ENCODE measurements at regions not wholly inside any gene's neighbourhood (a gene's known extent, or its start where the extent isn't known, plus 50 kb on each side); places are given as distances from the start of the nearest gene placed in this dataset.

DNA sequence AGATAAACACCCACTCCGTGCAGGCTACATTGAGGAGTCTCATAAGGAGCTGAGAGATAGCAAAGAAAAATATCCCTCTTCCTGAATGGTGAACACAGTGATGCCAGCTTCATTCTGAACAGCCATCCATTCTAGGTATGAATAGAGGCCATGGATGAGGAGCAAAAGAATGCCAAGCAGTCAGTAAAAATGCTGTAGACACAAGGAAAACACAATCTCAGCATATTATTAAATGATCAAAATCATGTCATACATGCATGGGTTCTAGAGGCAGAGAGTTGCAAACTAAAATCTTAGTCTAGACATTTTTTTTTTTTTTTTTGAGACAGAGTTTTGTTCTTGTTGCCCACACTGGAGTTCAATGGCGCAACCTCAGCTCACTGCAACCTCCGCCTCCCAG, 313.0 kb downstream of the SOX9 start:
- H3K27ac ChIP-seq (ENCODE audit: low read depth, low read length): no peak overlapping the region
- ChIA-PET CTCF (no interaction called here), POLR2A (no interaction called here)
- no peak overlapping the region for H3K4me3 ChIP-seq (ENCODE audit: low read depth, low read length)
- no peaks in the 10 kb centered on the region; the same call in 1 of the 2 replicates for H3K9me3 ChIP-seq (ENCODE audit: control insufficient read depth, insufficient read depth, low read length)
- no peak for DNase-seq (ENCODE audit: low read depth, low spot score)
- H3K27me3 ChIP-seq (ENCODE audit: control insufficient read depth, insufficient read depth, low read length): no peaks in the 10 kb centered on the region
- TF ChIP-seq, protein P1, sequence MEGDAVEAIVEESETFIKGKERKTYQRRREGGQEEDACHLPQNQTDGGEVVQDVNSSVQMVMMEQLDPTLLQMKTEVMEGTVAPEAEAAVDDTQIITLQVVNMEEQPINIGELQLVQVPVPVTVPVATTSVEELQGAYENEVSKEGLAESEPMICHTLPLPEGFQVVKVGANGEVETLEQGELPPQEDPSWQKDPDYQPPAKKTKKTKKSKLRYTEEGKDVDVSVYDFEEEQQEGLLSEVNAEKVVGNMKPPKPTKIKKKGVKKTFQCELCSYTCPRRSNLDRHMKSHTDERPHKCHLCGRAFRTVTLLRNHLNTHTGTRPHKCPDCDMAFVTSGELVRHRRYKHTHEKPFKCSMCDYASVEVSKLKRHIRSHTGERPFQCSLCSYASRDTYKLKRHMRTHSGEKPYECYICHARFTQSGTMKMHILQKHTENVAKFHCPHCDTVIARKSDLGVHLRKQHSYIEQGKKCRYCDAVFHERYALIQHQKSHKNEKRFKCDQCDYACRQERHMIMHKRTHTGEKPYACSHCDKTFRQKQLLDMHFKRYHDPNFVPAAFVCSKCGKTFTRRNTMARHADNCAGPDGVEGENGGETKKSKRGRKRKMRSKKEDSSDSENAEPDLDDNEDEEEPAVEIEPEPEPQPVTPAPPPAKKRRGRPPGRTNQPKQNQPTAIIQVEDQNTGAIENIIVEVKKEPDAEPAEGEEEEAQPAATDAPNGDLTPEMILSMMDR (IDR thresholded peaks at IDR 0.05; ENCODE audit: low read depth, low read length): no peak

DNA sequence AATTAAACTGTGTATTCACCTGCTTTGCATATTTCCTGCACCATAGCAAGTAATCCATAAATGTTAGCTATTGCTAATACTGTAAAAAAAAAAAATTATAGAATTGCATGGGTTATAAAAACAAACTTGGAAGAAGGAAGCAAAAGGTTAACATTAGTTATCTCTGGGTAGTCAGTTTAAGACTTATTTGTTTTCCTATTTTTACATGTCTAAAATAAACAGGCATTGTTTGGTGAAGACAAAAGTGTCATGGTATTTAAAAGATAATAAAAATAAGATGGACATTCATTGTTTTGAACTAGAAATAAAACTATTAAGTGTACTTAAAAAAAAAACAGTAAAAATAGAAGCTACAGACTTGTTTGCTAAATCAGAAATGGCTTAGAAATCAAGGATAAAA, 313.8 kb downstream of the SOX9 start:
- Histone ChIP-seq H3K27ac (ENCODE audit: low read depth, low read length) (no peak overlapping the region), H3K4me3 (ENCODE audit: low read depth, low read length) (no peak overlapping the region), H3K27me3 (ENCODE audit: control insufficient read depth, insufficient read depth, low read length) (no peaks in the 10 kb centered on the region), H3K9me3 (ENCODE audit: control insufficient read depth, insufficient read depth, low read length) (no peaks in the 10 kb centered on the region; the same call in 1 of the 2 replicates)
- ChIA-PET POLR2A (interaction anchor here (0.6 kb wide), 1 partner anchor 97 kb away, joined by 16 read pairs; no protein-coding TSS in a partner anchor), CTCF (no interaction called here)
- no peak for DNase-seq (ENCODE audit: low read depth, low spot score)
- TF ChIP-seq, protein P1 (IDR thresholded peaks at IDR 0.05; ENCODE audit: low read depth, low read length): no peak

DNA sequence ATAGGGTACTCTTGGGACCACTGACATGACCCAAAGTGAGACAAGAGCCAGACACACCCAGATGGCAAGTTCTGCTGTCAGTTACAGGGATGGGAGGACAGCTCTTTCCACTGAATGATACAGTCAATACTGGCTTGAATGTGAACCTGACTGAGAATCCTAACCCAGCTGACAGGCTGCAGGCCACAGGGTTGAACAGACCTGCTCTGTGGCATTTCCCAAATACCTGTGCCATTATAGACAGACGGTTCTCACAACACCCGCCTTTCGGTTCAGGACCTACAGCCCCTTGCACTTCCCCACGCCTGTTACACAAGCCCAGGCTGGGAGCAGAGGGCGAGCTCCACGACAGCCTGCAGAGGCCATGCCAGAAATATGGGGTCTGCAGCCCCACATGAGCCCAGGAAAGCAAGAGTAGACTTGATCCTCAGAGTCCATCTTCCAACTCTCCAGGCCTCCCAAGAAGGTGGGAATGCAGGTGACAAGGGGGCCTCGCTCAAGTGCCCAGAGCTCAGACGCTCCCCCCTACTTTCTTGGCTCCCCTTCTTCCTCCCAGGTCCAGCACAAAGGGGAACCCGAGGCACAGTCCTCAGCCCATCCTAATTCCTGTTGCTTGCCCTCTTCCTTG, 314.3 kb downstream of the SOX9 start:
- ChIA-PET POLR2A (interaction anchor here (0.6 kb wide), 1 partner anchor 97 kb away, joined by 16 read pairs; no protein-coding TSS in a partner anchor), CTCF (no interaction called here)
- TF ChIP-seq, protein P1 (IDR thresholded peaks at IDR 0.05; ENCODE audit: low read depth, low read length): no peak
- Histone ChIP-seq H3K27ac (ENCODE audit: low read depth, low read length) (no peak overlapping the region), H3K9me3 (ENCODE audit: control insufficient read depth, insufficient read depth, low read length) (peaks cover 3% of the 10 kb centered on the region; the same call in 1 of the 2 replicates), H3K27me3 (ENCODE audit: control insufficient read depth, insufficient read depth, low read length) (no peaks in the 10 kb centered on the region), H3K4me3 (ENCODE audit: low read depth, low read length) (no peak overlapping the region)
- no peak for DNase-seq (ENCODE audit: low read depth, low spot score)

DNA sequence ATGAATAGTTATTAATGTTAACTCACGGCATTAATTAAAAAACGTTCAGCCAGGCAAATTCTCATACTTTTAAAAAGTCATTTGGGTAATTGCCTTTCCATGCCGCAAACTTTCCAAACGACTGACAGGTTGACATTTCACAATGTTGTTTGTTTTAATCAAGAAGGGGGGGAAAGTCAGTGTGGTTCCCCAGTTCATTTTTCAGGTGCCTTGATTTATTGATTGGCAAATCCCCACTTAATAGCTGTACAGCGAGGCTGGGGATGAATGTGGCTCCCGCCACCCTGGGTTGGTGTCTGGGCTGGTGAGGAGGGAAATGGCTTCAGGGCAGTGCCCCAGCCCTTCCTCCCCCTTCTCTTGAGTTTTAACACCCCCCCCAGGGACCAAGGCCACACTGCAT, 318.0 kb downstream of the SOX9 start:
- peaks cover 3% of the 10 kb centered on the region; the same call in 1 of the 2 replicates for H3K9me3 ChIP-seq (ENCODE audit: control insufficient read depth, insufficient read depth, low read length)
- DNase-seq (ENCODE audit: low read depth, low spot score): no peak
- no peak overlapping the region for H3K4me3 ChIP-seq (ENCODE audit: low read depth, low read length)
- H3K27ac ChIP-seq (ENCODE audit: low read depth, low read length): no peak overlapping the region
- TF ChIP-seq, protein P1 (IDR thresholded peaks at IDR 0.05; ENCODE audit: low read depth, low read length): no peak
- no peaks in the 10 kb centered on the region for H3K27me3 ChIP-seq (ENCODE audit: control insufficient read depth, insufficient read depth, low read length)
- ChIA-PET POLR2A (no interaction called here), CTCF (interaction anchor here (1.3 kb wide), 1 partner anchor 118 kb away, joined by 3 read pairs; no protein-coding TSS in a partner anchor)

DNA sequence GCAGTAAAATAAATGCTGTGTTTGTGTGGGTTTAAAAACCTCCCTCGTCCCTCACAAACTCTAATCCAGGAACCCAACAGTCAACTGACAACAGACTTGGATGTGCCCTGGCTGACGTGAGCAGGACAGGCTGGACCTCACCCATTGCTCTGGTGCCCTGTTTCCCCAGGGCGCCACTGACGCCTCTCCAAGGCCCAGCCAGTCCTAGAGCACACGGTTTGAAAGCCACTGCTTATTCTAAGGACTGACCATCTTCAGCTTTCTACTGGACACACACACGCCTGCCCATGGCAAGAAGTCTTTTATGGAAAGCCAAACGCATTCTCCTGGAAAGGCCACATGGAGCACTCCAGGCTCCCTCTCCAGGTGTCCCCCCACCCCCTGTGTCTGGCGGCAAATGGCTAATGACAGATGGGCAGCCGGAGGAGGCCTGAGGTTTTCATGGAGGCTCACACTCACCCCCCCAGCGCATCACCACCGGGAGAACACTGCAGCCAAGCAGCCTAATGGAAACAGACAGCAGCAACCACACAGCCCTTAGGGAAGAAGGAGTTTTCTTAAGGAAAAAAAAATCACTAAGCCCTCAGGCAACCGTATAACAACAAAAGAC, 319.2 kb downstream of the SOX9 start:
- no peaks in the 10 kb centered on the region for H3K27me3 ChIP-seq (ENCODE audit: control insufficient read depth, insufficient read depth, low read length)
- TF ChIP-seq, protein P1 (IDR thresholded peaks at IDR 0.05; ENCODE audit: low read depth, low read length): no peak
- DNase-seq (ENCODE audit: low read depth, low spot score): no peak
- no peak overlapping the region for H3K27ac ChIP-seq (ENCODE audit: low read depth, low read length)
- H3K4me3 ChIP-seq (ENCODE audit: low read depth, low read length): no peak overlapping the region
- ChIA-PET POLR2A (no interaction called here), CTCF (no interaction called here)
- H3K9me3 ChIP-seq (ENCODE audit: control insufficient read depth, insufficient read depth, low read length): peaks cover 3% of the 10 kb centered on the region; the same call in 1 of the 2 replicates
